ENCODE measurements at regions not wholly inside any gene's neighbourhood (a gene's known extent, or its start where the extent isn't known, plus 50 kb on each side); places are given as distances from the start of the nearest gene placed in this dataset.

DNA sequence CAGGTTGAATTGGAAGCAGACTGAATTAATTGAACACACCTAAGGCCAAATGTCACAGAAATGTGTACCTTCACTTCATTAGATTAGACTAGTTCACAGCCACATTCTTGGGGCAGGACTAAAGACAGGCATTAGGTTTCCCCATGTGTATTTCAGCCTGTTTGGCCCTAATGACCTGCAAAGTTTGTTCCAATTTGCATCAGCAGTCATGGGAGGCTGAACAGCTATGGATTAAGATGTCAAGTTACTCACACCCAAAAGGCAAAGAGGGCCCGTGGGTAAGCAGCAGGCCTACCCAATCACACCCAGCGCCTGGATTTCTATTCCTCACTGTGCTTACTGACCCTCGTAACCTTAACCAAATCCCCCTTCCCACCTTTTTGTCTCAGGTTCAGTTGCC is 99.6 kb upstream of the RIOK3 start:
- in situ Hi-C loops (cut with HindIII; ENCODE audit: low pct_unique_long_range_greater_than_20kb, low sequenced_read_pairs) = no loop called here
- TF ChIP-seq JUND (IDR thresholded peaks at IDR 0.05; ENCODE audit: low read depth) = no peak
- DNase-seq (ENCODE audit: low read depth in 1 of 2, low spot score in 1 of 2) = no peak

DNA sequence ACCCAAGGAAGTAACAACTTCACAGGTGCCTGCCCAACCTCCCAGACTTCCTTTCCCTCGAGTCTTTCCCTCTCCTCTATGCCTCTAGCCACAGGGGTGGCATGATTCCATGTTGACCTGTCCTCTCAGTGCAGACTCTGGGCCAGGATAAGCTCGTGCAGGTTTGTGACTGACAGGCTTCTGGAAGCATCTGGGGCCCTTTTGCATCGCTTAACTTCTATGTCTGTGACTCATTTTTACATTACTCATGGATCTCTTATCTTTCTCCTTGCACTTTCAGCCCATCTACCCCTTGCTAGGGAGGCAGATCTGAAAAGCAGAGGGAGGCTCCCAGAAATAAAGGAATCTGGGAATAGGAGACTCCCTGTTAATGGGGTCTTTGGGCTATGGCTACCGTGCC is 98.5 kb upstream of the RIOK3 start:
- DNase-seq (ENCODE audit: low read depth in 1 of 2, low spot score in 1 of 2) = no peak
- in situ Hi-C loops (cut with HindIII; ENCODE audit: low pct_unique_long_range_greater_than_20kb, low sequenced_read_pairs) = no loop called here
- no peak for TF ChIP-seq JUND (IDR thresholded peaks at IDR 0.05; ENCODE audit: low read depth)

DNA sequence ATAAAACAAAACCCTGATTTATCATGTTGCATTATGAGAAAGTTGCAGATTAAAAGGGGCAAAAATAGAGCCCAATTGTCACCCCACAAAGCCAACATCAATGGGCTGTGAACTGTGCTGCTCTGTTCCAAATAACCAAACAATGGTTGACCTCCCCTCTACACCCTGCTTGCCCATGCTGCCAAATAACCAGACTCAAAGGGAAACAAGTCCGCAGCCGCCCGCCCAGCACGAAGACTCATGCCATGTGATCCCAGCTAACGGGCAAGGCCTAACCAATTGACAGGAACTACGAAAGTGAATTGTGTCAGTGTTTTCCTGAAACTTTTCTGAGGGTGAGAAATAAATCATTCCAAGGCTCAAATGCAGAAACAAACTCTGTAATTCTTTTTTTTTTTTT is 97.9 kb upstream of the RIOK3 start:
- in situ Hi-C loops (cut with HindIII; ENCODE audit: low pct_unique_long_range_greater_than_20kb, low sequenced_read_pairs) = no loop called here
- no peak for DNase-seq (ENCODE audit: low read depth in 1 of 2, low spot score in 1 of 2)
- TF ChIP-seq JUND (IDR thresholded peaks at IDR 0.05; ENCODE audit: low read depth) = no peak

DNA sequence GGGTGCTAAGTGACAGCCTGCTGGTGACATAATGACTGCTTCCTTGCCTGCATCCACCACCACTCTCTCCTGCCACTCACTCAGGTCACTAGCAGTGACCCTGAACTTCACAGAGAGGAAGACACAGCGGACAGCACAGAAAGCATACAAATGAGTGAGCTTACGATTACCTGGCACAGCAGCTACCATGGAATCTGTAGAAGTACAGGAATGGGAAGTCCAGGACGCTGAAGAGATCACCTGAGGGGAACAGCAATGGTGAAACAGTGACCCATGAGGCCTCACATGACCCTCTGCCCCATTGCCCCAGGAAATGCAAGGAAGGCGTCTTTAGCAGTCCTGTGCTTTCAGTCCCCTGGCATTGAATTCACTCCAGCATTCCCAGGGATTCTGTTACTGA is 96.7 kb upstream of the RIOK3 start:
- no peak for TF ChIP-seq JUND (IDR thresholded peaks at IDR 0.05; ENCODE audit: low read depth)
- no peak for DNase-seq (ENCODE audit: low read depth in 1 of 2, low spot score in 1 of 2)
- in situ Hi-C loops (cut with HindIII; ENCODE audit: low pct_unique_long_range_greater_than_20kb, low sequenced_read_pairs) = no loop called here

DNA sequence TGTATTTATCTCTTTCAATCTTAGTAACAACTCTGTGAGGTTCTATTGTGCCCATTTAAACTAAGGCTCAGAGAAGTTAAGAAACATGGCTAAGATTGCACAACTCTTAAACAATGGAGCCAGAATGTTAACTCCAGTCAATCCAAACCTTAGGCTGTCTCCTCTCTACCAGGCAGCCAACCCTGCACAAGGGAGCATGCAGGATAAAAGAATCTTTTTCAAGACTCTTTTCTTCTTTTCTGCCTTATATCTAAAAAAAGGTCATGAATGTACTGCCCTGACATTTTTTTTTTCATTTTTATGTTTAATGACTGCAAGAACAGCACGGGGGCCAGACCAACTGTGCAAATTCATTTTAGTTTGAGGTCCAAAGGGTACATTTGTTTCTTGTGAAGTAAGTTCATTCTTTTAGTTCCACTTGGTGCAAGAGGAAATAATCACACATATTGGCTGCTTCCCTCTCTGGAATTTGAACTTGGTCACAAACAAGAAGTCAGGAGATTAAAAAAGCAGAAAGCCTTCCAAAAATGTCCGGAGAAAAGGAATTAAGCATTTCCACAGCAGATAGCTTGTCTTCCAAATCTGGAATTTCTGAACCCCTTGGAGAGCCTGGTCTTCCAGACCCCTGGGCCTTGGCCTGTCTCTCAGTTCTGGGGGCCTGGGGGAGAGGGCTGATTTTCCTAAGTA is 96.0 kb upstream of the RIOK3 start:
- TF ChIP-seq JUND (IDR thresholded peaks at IDR 0.05; ENCODE audit: low read depth) = no peak
- in situ Hi-C loops (cut with HindIII; ENCODE audit: low pct_unique_long_range_greater_than_20kb, low sequenced_read_pairs) = no loop called here
- no peak for DNase-seq (ENCODE audit: low read depth in 1 of 2, low spot score in 1 of 2)

DNA sequence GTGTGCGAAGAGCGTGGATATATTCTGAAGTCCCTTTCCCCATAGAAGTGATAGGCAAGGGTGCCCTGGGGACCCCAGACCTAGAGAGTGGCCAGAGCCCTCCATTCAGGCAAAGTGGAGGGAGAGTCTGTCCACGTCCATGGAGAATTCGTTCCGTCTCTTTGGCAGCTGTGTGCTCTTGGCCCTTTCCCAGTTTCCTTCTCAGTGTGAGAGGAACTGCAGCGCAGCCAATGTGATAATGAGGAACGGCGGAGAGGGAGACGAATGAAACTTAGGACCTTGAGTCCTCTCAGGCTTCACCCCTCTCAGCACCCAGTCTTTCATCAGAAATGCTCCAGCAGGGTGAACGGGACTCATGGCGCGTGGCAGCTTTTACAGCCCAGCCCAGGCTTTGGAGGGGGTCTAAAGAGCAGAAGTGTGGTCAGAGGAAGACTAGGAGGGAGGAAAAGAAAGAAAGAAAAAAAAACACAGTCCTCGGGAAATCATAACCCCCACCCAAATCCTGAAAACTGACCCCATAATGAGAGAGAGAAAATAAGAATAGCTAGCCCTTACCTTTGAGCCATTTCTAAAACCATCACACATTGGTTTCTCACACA is 95.0 kb upstream of the RIOK3 start:
- no peak for DNase-seq (ENCODE audit: low read depth in 1 of 2, low spot score in 1 of 2)
- TF ChIP-seq JUND (IDR thresholded peaks at IDR 0.05; ENCODE audit: low read depth) = no peak
- in situ Hi-C loops (cut with HindIII; ENCODE audit: low pct_unique_long_range_greater_than_20kb, low sequenced_read_pairs) = no loop called here

DNA sequence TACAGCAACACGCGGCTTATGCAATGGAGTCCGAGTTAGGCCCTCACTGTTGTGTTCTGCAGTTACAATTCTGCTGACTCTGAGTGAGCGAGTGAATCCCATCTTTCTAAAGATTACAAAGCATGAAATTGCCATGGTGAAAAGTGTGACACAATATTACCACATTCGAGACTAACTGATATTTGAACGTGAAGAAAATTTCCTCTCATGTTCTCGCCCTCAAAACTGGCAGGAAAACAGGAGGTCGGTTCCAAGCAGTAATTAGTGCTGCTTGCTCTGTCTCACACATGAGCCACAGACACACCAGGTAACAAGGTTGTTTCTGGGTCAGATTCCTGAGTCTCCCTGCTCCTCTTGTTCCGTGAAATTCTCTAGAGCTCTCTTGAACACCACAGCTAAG is 93.7 kb upstream of the RIOK3 start:
- DNase-seq (ENCODE audit: low read depth in 1 of 2, low spot score in 1 of 2) = no peak
- TF ChIP-seq JUND (IDR thresholded peaks at IDR 0.05; ENCODE audit: low read depth) = no peak
- in situ Hi-C loops (cut with HindIII; ENCODE audit: low pct_unique_long_range_greater_than_20kb, low sequenced_read_pairs) = no loop called here

DNA sequence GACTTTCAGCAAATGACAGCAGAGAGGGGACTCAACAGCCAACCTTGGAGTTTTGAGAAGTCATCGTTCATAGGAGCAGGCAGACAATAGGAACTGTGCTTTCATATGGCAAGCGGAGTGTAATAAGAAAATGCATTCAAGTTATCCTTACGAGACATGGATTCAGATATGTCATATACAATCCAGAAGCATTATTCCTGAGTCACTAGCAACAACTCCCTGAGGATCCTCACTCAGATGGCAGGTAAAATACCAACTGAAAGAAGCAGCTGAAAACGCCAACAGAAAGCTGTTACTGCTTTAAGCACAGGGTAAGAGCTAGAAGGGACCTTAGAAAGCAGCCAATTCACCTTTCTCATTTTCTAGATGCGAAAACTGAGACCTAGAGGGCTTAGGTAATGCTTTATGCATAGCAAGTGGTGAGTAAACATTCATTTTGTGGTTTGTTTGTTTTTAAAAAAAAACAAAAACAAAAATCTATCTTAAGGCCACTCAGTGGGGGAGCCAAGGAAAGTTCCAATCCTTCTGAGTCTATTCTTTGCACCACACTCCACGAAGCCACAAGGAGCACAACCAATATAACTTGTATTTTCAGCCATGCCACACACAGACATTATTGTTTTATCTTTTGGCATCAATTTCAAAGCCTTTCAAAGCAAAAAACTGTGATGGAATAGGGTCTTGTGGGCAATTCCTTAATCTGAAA is 89.1 kb upstream of the RIOK3 start:
- in situ Hi-C loops (cut with HindIII; ENCODE audit: low pct_unique_long_range_greater_than_20kb, low sequenced_read_pairs) = no loop called here

DNA sequence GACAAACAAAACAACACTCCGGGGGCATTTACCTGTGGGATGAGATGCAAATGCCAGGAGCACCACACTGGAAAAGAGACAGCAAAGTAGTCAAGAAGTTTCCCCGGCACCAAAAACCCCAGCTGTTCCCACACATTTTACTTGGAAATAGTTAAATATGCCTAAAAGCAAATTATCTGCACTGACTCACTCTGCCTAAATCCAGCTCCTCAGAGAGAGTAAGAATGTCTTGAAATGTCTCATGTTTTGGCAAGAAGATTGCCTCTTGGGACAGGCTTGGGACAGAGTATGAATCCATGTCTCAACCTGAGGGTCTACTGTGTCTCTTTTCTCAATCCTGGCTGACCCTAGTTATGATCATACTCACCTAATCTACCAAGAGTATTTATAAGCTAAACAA is 87.5 kb upstream of the RIOK3 start:
- in situ Hi-C loops (cut with HindIII; ENCODE audit: low pct_unique_long_range_greater_than_20kb, low sequenced_read_pairs) = no loop called here
- no peak for DNase-seq (ENCODE audit: low read depth in 1 of 2, low spot score in 1 of 2)

More for the DNA sequence above, 89.1 kb upstream of the RIOK3 start:
- no peak for TF ChIP-seq JUND (IDR thresholded peaks at IDR 0.05; ENCODE audit: low read depth)
- no peak for DNase-seq (ENCODE audit: low read depth in 1 of 2, low spot score in 1 of 2)

DNA sequence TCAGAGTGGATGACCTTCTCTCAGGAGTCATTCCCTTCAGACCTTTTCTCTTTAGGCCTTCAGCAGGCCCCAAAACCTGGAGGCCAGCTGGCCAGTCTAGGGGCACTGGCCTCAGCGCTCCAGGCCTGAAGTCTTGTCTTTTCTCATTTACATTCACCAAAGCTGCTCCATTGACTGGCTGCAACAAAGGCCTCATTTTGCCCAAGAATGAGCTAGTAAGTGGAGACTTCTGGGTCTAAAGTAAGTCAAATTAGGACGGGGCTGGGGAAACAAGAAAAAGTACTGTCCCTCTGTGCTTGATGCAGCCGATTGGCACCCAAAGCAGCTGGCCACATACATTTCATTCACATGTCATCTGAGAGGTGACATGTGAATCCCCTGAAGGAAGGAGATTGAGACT is 83.8 kb upstream of the RIOK3 start:
- in situ Hi-C loops (cut with HindIII; ENCODE audit: low pct_unique_long_range_greater_than_20kb, low sequenced_read_pairs) = no loop called here
- TF ChIP-seq JUND (IDR thresholded peaks at IDR 0.05; ENCODE audit: low read depth) = no peak
- no peak for DNase-seq (ENCODE audit: low read depth in 1 of 2, low spot score in 1 of 2)

More for the DNA sequence above, 87.5 kb upstream of the RIOK3 start:
- no peak for TF ChIP-seq JUND (IDR thresholded peaks at IDR 0.05; ENCODE audit: low read depth)

DNA sequence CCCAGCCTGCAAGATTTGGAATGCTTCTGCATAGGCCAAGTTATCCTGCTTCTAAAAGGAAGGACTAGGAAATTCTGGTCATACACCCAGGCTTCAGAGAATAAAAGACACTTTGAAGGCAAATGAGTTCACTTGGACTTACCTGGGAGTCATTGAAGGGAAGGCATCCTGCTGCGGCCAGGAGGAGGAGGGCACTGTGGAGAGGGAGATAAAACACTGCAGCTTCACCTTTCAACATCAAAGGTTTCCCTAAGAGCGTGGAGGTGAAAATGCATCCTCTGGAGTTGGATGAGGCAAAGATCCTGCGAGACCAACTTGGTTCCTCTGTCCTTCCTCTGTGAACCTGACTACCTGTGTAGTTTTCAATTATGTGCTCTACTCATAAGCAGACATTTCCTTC is 79.5 kb upstream of the RIOK3 start:
- no peak for TF ChIP-seq JUND (IDR thresholded peaks at IDR 0.05; ENCODE audit: low read depth)
- in situ Hi-C loops (cut with HindIII; ENCODE audit: low pct_unique_long_range_greater_than_20kb, low sequenced_read_pairs) = no loop called here

DNA sequence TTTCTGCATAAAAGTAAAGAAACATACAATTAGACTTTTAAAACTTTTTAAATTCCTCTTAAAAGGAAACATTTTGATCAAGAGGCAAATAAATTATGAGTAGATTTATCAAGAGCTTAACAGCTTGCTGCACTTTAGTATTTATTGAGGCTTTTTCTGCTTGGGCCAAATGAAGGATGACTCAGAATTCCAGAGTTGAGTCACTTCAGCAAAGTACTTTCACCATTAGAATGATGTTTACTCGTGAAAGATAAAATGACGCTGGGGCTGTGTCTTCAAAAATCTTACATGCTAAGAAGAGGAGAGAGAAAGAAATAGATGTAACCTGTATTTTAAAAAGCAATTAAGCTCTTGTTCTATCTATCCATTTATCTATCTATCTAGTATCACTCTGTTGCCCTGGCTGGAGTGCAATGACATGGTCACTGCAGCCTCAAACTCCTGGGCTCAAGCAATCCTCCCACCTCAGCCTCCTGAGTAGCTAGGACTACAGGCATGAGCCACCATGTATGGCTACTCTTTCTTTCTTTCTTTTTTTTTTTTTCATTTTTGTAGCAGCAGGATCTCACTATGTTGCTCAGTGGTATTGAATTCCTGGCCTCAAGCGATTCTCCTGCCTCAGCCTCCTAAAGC is 75.3 kb upstream of the RIOK3 start:
- no peak for DNase-seq (ENCODE audit: low read depth in 1 of 2, low spot score in 1 of 2)
- in situ Hi-C loops (cut with HindIII; ENCODE audit: low pct_unique_long_range_greater_than_20kb, low sequenced_read_pairs) = no loop called here
- no peak for TF ChIP-seq JUND (IDR thresholded peaks at IDR 0.05; ENCODE audit: low read depth)

More for the DNA sequence above, 79.5 kb upstream of the RIOK3 start:
- no peak for DNase-seq (ENCODE audit: low read depth in 1 of 2, low spot score in 1 of 2)

DNA sequence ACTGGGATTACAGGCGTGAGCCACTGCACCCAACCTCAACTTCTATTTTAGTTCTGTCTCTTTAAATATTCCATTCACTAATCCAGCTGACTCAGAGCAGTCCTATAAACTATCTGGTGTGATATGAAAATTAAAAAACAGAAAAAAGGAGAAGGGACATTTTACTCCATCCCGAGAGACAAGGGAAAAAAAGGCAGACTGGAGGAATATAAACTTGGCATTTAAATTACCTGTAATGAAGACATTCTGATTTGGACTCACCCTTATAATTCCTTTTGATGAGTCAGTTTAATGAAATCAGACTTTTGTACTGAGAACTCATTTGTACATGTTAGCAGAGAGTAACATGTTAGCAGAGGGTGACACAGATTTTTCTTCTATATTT is 74.8 kb upstream of the RIOK3 start:
- in situ Hi-C loops (cut with HindIII; ENCODE audit: low pct_unique_long_range_greater_than_20kb, low sequenced_read_pairs) = no loop called here
- no peak for DNase-seq (ENCODE audit: low read depth in 1 of 2, low spot score in 1 of 2)
- no peak for TF ChIP-seq JUND (IDR thresholded peaks at IDR 0.05; ENCODE audit: low read depth)
